ENCODE measurements at regions not wholly inside any gene's neighbourhood (a gene's known extent, or its start where the extent isn't known, plus 50 kb on each side); places are given as distances from the start of the nearest gene placed in this dataset.
A peak's percentile ranks its signal among the peaks of the same experiment; 100 is the strongest.

DNA sequence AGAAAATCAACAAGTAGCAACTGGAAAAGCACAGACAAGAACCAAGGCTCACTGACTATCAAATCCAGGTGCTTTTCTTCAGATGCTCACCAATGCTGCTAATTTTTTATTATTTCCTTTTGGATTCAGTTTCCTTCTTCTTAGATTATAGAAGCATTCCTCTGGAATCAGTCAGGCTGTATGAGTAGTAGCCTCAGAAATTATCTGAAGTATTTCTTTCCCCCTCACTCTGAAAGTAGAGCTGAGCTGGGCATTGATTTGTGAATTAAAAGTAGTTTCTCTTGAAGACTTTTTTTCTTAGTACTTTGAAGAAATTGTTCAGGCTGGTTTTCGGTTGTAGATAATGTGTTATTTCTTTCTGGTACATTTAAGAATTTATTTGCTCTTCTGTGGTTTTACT, 273.7 kb downstream of the NOL4 start:
- DNase-seq = peak; percentile 56

DNA sequence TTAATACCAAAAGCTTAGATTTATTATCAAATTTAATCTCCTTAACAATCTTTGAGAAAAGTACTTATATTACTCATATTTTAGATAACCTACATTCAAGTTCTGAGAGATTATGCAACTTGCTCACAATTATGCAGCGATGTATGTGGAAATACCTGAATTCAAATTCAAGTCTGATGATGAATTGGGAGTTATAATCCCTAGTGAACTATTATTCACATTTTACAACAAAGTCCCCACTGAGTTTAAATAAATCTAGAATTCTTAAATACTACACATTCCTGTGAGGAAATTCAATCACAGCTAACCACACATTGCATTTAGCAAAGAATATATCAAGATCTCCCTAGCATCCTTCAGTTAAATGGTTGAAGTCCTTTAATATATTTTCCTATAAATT, 278.4 kb downstream of the NOL4 start:
- peak; percentile 60 for DNase-seq

DNA sequence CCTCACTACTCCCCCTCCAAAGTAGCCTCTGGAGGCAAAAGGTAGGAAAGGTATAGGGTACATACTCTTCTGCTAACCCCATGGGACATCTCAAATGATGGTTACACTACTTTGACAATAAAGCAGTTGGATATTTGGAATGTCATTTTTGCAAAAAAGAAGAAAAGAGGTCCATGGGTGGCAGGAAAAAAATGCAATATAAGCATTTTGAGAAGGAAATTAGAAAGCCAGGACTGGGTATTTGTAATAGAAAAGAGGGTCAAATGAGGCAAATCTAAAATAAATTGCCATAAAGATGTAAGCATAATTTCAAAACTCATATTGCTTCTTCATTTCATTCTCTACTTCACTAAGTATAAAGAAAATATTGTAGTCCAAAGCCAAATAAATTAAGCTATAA, 280.2 kb downstream of the NOL4 start:
- DNase-seq = no peak

DNA sequence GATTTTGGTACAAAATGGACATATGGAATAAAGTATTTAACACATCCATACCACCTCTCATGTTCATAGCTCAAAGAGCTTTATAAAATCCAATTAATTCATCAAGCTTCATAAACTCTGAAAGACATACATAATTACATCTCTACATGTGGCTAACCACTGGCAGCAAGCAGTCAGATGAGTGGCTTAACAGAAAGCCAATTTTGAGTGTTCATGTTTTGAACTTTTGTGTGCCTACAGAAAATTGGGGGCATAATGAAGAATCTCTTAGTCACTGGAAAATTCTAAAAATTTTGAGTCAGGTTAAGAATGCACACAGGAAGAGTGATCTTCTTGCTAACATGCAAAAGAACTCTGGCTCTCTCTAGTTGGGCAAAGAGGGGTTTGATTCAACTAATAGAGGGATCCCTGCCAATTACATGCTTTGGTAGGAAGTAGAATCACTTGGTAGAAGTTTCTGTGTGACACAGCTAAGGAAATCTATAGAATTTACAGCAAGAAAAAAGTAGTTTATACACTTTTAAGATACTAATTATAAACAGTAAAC, 287.4 kb downstream of the NOL4 start:
- no peak for DNase-seq

DNA sequence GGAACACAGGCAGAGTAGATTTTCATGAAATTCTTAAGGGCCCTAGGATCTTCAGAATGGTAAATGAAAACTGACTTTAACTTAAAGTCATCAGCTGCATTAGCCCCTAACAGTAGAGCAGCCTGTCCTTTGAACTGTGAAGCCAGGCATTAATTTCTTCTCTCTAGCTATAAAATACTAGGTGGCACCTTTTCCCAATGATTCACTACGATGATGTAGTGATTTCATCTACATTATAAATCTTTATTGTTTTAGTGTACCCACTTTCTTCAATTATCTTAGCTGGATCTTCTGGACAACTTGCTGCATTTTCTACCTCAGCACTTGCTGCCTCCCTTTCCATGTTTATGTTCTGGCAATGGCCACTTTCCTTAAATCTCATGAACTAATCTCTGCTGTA, 290.5 kb downstream of the NOL4 start:
- DNase-seq = no peak

DNA sequence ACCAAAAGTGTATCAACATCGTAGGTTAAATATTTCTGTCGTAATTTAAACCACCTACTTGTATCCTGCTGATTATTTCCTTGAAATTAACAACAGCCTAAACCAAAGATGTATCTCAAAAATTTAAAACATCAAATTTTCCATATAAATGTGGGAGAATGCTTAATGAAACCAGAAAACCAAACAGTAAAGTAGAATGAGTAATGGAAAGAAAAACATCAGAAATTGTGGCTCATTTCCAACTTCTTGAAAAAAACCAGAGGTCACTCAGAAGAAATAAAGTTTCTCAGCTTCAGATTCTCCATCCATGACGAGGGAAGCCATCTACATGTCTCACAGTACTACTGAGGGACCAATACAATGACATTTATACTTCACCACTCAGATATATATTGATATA, 296.5 kb downstream of the NOL4 start:
- peak; percentile 68 for DNase-seq

DNA sequence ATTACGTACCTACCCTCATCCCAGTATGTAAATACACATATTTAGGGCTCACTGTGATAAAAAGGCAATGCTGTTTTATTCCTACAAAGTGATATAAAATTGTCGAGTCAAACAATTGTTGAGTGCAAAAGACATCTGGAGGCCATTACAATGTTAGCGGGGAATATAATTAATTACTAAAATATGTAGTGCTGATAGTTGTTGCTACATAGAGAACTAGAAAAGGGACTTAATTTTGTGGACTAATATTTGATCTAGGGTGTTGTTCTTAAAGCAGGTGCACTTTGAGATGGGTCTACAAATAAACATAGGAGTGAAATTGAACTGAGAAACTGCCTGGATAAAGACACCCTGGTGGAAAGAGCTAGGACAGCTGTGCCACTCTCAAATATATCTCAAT, 300.1 kb downstream of the NOL4 start:
- DNase-seq = no peak

DNA sequence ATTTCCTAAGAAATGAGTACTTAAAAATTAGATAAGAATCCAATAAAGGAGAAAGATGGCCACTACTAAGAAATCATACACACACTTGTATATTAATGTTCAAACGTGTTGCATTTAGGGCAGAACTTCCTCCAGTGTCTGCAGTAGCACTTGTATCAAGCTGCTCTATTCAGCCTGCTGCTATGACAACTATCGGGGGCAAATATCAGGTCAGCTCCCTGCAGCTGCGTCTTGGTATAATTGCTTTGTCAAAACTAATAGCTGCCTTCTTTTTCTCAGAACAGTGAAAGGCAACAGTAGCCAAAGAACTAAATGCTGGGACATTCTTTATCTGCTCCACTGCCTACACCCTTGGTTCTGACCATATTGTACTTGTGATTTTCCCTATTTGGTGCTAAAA, 300.7 kb downstream of the NOL4 start:
- DNase-seq = no peak

DNA sequence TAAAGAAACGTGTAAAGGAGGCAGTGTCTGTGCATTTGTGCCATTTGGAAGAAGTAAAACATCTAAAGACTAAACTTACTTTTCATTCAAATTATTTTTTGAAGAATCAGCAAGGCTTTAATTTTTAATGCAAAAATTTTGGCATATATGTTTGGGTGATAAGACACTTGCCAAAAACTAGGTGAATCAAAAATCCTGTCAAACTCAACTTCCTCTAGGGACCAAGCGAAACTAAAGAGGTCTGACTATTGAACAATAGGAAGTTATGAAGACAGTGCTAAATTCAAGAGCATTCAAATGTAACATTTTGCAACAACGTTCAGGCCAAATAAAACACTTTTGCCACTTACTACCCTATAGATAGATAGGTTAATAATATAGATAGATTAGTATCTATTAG, 306.1 kb downstream of the NOL4 start:
- no peak for DNase-seq

DNA sequence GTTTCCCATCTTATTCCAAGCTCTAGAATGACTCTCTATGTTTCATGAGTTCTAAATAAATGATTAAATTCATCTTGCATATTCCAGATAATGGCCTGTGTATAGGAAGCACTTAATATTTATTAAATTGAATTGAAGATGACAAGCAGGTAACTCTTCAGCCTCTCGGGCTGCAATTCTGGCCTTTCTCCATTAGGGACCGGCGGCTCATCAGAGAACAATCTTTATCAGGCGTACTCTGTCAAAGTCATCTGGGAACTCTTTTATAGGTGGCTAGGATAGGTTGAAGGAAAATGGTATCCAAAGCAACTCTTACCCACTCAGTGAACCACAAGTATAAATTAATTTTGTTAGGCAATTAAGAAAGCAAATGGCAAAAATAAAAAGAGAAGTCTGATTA, 308.5 kb downstream of the NOL4 start:
- no peak for DNase-seq

DNA sequence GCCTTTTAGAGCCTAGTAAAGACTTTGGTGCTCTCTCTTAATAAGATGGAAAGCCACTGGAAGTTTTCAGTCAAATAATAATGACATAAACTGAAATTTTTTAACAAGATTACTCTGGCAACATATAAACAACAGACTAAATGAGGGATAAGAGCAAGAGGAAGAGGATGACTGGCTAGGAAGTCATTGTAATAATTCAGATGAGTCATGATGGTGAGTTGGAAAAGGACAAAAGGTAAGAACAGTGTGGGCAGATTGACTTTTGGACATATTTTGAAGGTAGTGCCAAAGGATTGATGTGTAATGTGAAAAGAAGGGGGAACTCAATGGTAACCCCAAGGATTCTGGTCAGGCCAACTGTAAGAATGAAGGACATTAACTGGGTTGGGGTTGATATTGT, 310.3 kb downstream of the NOL4 start:
- DNase-seq = peak; percentile 9

DNA sequence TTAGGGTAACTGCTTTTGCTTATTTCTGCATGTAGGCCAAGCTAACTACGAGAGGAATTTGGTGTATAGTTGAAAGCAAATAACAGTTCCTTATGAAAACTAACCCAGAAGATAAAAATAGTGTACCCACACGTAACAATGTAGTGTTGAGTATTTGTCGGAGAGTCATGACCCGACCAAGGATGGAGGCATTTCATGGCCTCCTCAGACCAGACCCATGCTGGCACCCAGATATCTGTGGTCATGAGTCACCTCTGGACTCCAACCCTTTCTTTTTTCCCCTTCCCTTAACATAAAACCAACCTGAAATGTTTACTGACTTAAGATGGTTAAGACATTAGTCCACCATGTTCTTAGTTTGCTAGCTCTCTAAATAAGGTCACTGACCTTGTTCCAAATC, 318.7 kb downstream of the NOL4 start:
- no peak for DNase-seq

DNA sequence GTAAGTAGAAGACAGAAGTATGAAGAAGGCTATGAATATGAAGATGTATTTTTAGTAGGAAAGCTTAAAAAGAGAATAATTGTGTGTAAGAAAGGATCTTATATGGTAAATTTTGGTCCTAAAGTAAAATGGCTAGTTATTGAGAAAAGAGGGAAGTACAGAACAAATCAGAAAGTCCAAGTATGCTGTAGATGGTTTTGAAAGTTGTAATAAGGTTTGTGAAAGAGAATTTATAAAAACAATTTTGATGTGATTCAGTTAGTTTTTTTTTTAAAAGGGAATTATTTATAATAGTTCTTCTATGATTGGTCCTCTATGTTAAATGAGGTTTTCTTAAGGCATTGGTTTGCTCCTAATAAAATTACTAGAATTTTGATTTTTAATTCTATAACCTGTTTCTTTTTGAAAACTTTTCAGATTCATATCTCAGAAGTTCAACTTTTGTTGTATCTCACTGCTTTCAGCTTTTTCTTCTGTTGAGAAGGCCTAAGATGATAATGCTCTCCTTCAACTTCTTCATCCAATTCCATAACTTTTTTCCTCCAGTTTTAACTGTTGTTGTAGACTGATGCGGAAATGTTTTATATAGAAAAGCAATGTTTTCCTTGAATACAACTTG, 322.7 kb downstream of the NOL4 start:
- DNase-seq = no peak

DNA sequence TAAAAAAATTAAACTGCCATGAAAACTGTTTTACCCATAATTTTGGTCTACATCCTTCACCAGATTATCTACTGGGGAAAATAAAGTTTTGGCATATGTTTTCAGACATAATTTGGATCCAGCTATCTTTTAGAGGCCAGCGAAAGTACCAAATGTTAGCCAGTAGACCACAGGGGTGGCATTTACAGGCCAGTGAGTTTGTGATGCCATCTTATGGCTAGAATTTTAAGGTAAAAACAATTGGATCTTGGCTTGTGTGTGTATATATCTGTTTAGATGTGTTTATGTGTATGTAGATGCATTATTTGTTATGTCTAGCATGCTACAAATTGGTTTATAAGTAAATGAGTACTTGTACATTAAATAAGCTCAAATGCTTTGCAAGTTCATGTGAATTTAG, 322.6 kb downstream of the ASXL3 start:
- DNase-seq = no peak

DNA sequence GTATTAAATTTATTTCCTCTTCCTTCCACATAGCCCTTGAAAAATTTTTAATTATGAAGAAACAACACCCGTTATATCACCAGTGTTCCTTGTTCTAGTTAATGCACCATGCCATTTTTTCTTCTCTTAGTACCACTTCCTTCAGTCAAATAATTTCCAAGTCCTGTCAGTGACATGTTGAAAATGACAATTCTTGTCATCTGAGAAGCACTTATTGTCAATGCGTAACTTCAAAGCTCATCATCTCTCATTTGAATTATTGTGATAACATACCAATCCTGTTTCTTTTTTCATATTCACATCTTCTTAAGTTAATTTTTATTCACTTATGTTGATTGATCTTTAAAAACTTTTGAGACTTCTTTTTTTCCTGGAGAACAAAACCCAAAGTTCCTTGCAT, 320.4 kb downstream of the ASXL3 start:
- DNase-seq = no peak

DNA sequence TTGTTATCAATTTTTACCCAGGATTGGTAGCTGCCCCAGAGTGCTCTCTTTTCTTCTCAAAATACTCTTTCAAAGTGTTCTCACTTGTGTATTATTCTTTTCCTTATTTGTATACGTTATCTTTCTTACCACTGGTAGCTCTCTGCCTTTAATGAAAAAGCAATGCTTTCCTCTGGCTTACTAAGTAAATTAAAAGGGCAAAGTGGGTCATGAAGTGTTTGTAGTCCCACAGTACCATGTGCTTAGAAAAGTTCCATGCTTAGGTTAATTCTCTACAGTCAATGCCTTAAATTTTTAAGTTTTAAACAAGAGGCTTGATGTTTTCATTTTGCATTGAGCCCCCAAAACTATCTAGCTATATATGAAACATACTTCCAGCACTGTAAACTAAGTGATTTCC, 300.2 kb downstream of the ASXL3 start:
- DNase-seq = no peak

DNA sequence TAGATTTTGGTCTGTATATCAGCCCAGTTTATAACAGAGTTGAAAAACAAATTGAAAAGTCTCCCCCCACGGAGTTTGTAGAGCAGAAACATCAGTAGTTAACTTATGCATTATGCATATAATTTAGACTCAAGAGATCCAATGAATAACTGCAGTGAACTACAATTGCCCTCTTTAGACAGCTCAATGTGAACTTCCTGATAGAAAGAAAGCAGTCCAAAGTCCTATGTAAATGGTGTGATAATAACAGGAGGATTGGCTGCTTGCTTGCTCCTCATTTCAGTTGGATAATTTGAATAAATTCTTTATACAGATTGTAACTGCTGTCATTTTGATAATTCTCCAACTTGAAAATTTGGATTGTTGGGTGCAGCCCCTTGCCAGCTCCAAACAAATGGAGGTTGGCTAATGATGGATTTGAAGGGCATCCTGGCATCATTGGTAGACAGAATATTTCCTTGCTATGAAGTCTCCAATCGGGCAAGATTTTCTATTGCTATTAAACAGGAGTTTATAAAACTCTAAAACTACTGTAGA, 297.1 kb downstream of the ASXL3 start:
- no peak for DNase-seq

DNA sequence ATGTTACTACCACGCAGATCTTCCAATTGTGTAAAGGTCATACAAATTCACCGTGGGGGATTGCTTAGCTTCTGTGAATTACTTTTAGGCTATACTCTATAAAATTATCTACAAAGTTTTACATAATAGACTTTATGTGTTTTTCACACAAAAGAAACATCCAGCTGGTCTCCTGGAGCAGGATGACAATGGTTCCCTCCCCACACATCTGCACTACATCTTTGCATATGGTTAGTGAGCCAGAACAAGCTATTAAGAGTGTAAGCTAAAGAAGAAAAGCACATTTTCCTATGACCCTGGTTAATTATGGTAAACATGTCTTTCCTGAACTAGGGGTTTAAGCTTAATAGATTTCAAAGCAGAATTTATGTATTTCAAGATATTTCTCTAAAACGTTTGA, 295.1 kb downstream of the ASXL3 start:
- no peak for DNase-seq

DNA sequence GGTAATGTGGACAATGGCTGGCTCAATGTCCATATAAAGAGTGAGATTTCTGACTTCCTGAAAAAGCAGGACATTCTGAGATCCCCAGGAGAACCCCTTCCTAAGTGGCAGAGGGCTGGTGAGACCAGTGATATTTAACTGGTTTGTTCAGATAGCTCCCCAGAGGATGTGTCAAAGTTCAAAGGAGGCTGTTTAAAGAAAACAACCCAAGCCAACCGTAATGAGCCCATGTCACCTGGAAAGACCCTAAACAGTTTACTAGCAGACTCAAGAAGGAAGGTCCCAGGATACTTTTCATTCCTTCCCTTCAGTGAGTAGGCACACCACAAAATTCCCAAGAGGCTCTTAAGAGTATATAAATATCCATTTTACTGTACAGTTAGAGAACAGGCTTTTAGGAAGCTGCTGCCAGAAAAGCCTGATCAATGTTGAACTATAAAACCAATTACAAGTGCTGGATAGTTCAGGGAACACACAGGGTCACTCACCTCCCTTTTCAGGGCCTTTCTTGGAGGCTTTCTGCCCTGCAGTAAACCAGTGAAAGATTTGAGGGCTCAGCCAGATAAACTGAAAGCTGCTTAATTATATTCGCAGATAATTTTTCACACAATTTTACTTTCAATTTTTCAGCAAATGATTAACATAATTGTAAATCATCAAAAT, 293.5 kb downstream of the ASXL3 start:
- peak; percentile 4 for DNase-seq

DNA sequence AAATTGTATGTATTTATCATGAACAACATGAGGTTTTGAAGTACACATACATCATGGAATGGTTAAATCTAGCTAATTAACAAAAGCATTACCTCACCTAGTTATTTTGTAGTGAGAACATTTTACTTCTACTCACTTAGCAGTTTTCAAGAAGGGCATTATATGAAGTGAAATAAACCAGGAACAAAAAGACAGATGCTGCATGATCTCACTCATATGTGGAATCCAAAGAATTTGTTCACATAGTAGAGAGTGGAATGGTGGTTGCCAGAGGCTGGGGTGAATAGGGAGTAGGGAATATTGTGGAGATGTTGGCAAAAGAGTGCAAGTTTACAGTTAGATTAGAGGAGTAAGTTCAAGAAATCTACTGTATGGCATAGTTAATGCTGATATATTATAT, 292.0 kb downstream of the ASXL3 start:
- peak; percentile 38 for DNase-seq

DNA sequence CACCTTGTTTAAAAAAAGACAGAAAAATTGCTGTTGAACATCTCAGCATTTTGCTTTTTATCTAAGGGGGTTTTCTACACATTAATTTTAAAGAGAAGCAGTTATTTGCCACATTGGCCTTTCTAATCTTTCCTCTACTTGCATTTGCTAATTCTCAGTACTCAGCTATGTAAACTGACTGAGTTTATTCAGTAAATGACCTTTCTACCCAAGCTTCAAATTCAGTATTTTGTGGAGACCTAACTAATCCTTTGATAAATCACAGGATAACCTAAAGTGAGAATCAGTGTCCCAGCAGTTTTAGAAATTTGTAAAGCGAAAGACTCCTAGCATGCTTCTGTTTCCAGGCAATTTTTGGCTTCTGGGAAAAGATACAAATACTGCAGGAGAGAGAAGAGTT, 288.4 kb downstream of the ASXL3 start:
- no peak for DNase-seq

DNA sequence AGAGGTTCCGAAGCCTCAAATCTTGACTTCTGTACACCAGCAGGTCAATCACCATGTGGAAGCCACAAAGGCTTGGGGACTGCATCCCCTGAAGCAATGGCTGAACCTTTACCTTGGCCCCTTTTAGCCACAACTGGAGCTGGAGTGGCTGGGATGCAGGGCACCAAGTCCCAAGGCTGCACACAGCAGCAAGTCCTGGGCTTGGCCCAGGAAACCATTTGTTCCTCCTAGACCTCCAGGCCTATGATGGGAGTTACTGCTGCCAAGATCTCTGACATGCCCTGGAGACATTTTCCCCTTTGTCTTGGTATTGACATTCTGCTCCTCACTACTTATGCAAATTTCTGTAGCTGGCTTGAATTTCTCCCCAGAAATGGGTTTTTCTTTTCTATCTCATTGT, 285.9 kb downstream of the ASXL3 start:
- DNase-seq = no peak

DNA sequence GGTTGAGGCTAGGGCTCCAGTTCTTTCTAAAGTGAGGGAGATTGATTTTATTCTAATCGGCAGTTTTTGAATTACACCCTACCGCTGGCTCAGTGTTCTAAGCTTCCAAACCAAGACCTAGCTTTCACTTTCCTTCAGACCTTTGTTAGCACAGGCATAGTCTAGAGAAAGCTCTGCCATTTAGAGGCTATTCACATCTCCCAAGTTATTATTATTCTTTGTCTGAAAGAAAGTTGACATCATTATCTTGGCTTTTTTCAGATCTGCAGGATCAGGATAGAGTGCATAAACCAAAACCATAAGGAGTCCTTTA, 276.8 kb downstream of the ASXL3 start:
- DNase-seq = no peak

DNA sequence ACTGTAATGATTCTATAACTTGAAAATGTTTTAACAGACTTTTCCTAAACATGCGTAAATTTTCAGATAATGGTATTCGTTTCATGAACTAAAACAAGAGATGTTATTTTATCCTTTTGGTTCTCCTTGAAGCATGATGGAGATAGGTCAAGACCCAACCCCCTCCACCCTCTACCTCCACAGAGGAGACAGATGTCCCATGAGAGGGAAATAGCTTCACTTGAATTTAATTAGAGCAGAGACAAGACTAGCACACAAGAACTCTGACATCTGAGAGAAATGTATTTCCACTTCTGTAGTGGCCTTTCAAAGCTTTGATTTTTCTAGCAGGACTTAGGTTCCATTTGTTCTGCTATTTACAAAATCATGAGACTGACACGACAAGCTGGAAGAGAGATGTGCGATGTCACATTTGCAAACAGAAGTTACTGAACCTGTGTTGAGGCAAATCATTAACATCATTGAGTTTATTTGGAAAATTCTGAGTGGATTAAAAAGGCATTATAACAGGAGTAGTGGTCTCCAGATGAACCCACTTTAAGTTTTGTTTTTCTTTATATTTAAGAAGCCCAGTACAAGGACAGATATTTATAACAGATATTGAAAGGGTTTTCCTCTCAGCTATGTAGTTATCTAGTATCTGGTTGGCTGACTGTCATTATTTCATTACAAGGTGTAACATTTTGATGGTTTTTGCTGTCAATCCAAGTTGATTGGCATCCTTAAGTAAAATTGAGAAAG, 276.2 kb downstream of the ASXL3 start:
- no peak for DNase-seq

All from fibroblast of skin of right quadriceps (primary cell).